ENCODE measurements at regions not wholly inside any gene's neighbourhood (a gene's known extent, or its start where the extent isn't known, plus 50 kb on each side); places are given as distances from the start of the nearest gene placed in this dataset.
"Not testable (repeated sequence)": the region's sequence is repeated elsewhere in the genome, so short reads cannot be mapped to it uniquely, and the experiment has no call there.

GRCh38 chr16:88161623-88162275 lies 210.5 kb downstream of the BANP start:
- H3K27ac Mint-ChIP-seq; H3K4me3 Mint-ChIP-seq; H3K9me3 Mint-ChIP-seq; DNase-seq (ENCODE audit: low spot score); intact Hi-C loops (cut with micrococcal nuclease); H3K27me3 Mint-ChIP-seq (ENCODE audit: insufficient read depth); H3K4me1 Mint-ChIP-seq (ENCODE audit: low read depth); H3K36me3 Mint-ChIP-seq (ENCODE audit: low read depth): not testable (repeated sequence)

GRCh38 chr16:88162778-88163177 lies 211.5 kb downstream of the BANP start:
- H3K27ac Mint-ChIP-seq; DNase-seq (ENCODE audit: low spot score); H3K36me3 Mint-ChIP-seq (ENCODE audit: low read depth); H3K4me1 Mint-ChIP-seq (ENCODE audit: low read depth); intact Hi-C loops (cut with micrococcal nuclease); H3K4me3 Mint-ChIP-seq; H3K27me3 Mint-ChIP-seq (ENCODE audit: insufficient read depth); H3K9me3 Mint-ChIP-seq: not testable (repeated sequence)

GRCh38 chr16:88164196-88165039 lies 213.2 kb downstream of the BANP start:
- H3K27ac Mint-ChIP-seq; H3K4me3 Mint-ChIP-seq; H3K4me1 Mint-ChIP-seq (ENCODE audit: low read depth); DNase-seq (ENCODE audit: low spot score); intact Hi-C loops (cut with micrococcal nuclease); H3K27me3 Mint-ChIP-seq (ENCODE audit: insufficient read depth); H3K9me3 Mint-ChIP-seq; H3K36me3 Mint-ChIP-seq (ENCODE audit: low read depth): not testable (repeated sequence)

GRCh38 chr16:88165040-88165544 lies 213.9 kb downstream of the BANP start:
- H3K4me1 Mint-ChIP-seq (ENCODE audit: low read depth); H3K27ac Mint-ChIP-seq; H3K27me3 Mint-ChIP-seq (ENCODE audit: insufficient read depth); H3K9me3 Mint-ChIP-seq; DNase-seq (ENCODE audit: low spot score); H3K4me3 Mint-ChIP-seq; H3K36me3 Mint-ChIP-seq (ENCODE audit: low read depth); intact Hi-C loops (cut with micrococcal nuclease): not testable (repeated sequence)

GRCh38 chr16:88165683-88166082 lies 214.4 kb downstream of the BANP start:
- H3K4me1 Mint-ChIP-seq (ENCODE audit: low read depth); H3K4me3 Mint-ChIP-seq; H3K27ac Mint-ChIP-seq; DNase-seq (ENCODE audit: low spot score); intact Hi-C loops (cut with micrococcal nuclease); H3K27me3 Mint-ChIP-seq (ENCODE audit: insufficient read depth); H3K36me3 Mint-ChIP-seq (ENCODE audit: low read depth); H3K9me3 Mint-ChIP-seq: not testable (repeated sequence)

GRCh38 chr16:88166209-88166773 lies 215.1 kb downstream of the BANP start:
- H3K4me3 Mint-ChIP-seq; H3K4me1 Mint-ChIP-seq (ENCODE audit: low read depth); H3K27ac Mint-ChIP-seq; H3K36me3 Mint-ChIP-seq (ENCODE audit: low read depth); H3K27me3 Mint-ChIP-seq (ENCODE audit: insufficient read depth); DNase-seq (ENCODE audit: low spot score); H3K9me3 Mint-ChIP-seq; intact Hi-C loops (cut with micrococcal nuclease): not testable (repeated sequence)

- not testable (repeated sequence) for H3K27ac Mint-ChIP-seq, H3K9me3 Mint-ChIP-seq
These were observed 214.8 kb upstream of the ZNF469 start for GRCh38 chr16:88167798-88168556.

GRCh38 chr16:88168557-88168949 lies 214.2 kb upstream of the ZNF469 start:
- H3K27ac Mint-ChIP-seq; H3K9me3 Mint-ChIP-seq; DNase-seq (ENCODE audit: low spot score); H3K4me1 Mint-ChIP-seq (ENCODE audit: low read depth); H3K36me3 Mint-ChIP-seq (ENCODE audit: low read depth); H3K27me3 Mint-ChIP-seq (ENCODE audit: insufficient read depth); intact Hi-C loops (cut with micrococcal nuclease); H3K4me3 Mint-ChIP-seq: not testable (repeated sequence)

More at GRCh38 chr16:88167798-88168556, 214.8 kb upstream of the ZNF469 start:
- H3K4me3 Mint-ChIP-seq; intact Hi-C loops (cut with micrococcal nuclease); H3K4me1 Mint-ChIP-seq (ENCODE audit: low read depth); H3K27me3 Mint-ChIP-seq (ENCODE audit: insufficient read depth); DNase-seq (ENCODE audit: low spot score); H3K36me3 Mint-ChIP-seq (ENCODE audit: low read depth): not testable (repeated sequence)

- intact Hi-C loops (cut with micrococcal nuclease); H3K27me3 Mint-ChIP-seq (ENCODE audit: insufficient read depth); H3K27ac Mint-ChIP-seq; H3K36me3 Mint-ChIP-seq (ENCODE audit: low read depth); H3K4me3 Mint-ChIP-seq; DNase-seq (ENCODE audit: low spot score); H3K4me1 Mint-ChIP-seq (ENCODE audit: low read depth); H3K9me3 Mint-ChIP-seq: not testable (repeated sequence)
These were observed 213.5 kb upstream of the ZNF469 start for GRCh38 chr16:88169136-88169830.

GRCh38 chr16:88169831-88170165 lies 213.0 kb upstream of the ZNF469 start:
- H3K9me3 Mint-ChIP-seq; H3K27ac Mint-ChIP-seq; intact Hi-C loops (cut with micrococcal nuclease); DNase-seq (ENCODE audit: low spot score); H3K4me3 Mint-ChIP-seq; H3K4me1 Mint-ChIP-seq (ENCODE audit: low read depth); H3K36me3 Mint-ChIP-seq (ENCODE audit: low read depth); H3K27me3 Mint-ChIP-seq (ENCODE audit: insufficient read depth): not testable (repeated sequence)

- peaks cover 6% of the 10 kb centered on the region for H3K4me1 Mint-ChIP-seq (ENCODE audit: low read depth)
- no peaks in the 10 kb centered on the region for H3K36me3 Mint-ChIP-seq (ENCODE audit: low read depth)
- no peak overlapping the region for H3K27ac Mint-ChIP-seq
- DNase-seq (ENCODE audit: low spot score) = no peak
- H3K9me3 Mint-ChIP-seq = no peaks in the 10 kb centered on the region
- peaks cover 8% of the 10 kb centered on the region for H3K27me3 Mint-ChIP-seq (ENCODE audit: insufficient read depth)
- intact Hi-C loops (cut with micrococcal nuclease) = no loop called here
- H3K4me3 Mint-ChIP-seq = no peak overlapping the region
These were observed 212.2 kb upstream of the ZNF469 start for GRCh38 chr16:88170528-88170991.

GRCh38 chr16:88171126-88171525 lies 211.6 kb upstream of the ZNF469 start:
- H3K27ac Mint-ChIP-seq; H3K4me3 Mint-ChIP-seq; intact Hi-C loops (cut with micrococcal nuclease); DNase-seq (ENCODE audit: low spot score); H3K36me3 Mint-ChIP-seq (ENCODE audit: low read depth); H3K27me3 Mint-ChIP-seq (ENCODE audit: insufficient read depth); H3K9me3 Mint-ChIP-seq; H3K4me1 Mint-ChIP-seq (ENCODE audit: low read depth): not testable (repeated sequence)

Data from activated T-helper 1 cell treated with anti-CD3 and anti-CD28 coated beads, Interleukin-12 subunit alpha, Interleukin-12 subunit beta, Interleukin-2, Interleukin-4 antibody, amounts not matched to agents 30 ng/mL and 10 ng/mL and 1 ng/mL, durations not matched to agents 14 hours and 24 hours and 36 hours (primary cell).